B cell (primary cell): ENCODE measurements at regions not wholly inside any gene's neighbourhood (a gene's known extent, or its start where the extent isn't known, plus 50 kb on each side); places are given as distances from the start of the nearest gene placed in this dataset.

Experiments used
- ATAC-seq: fragments of 200-7000 bp; cut with Tn5 transposase; one replicate; pipeline ENCODE4 v1.10.0; 2021; ENCODE audit warnings: low read depth, mild to moderate bottlenecking, moderate number of reproducible peaks, moderate library complexity
- CTCF ChIA-PET: fragments of 350-600 bp; sonication (Branson Sonifier 250); formaldehyde crosslinking; loops from one replicate; lab custom pipeline; 2021; ENCODE audit warnings: antibody characterized with exemption, inconsistent platforms; lab: Charles Lee
- POLR2A ChIA-PET: fragments of 350-600 bp; sonication (Branson Sonifier 250); formaldehyde crosslinking; loops from one replicate; lab custom pipeline; 2021; ENCODE audit warnings: antibody characterized with exemption; lab: Charles Lee
- DNase-seq: peaks from one replicate; pipeline ENCODE4 v3.0.0; 2013
- H2AFZ ChIP-seq: 2 replicates; pipeline ENCODE4 v1.6.1; 2012; ENCODE audit warnings: mild to moderate bottlenecking, low read depth, low read length; ENCODE audit not compliant: insufficient read depth, poor library complexity, severe bottlenecking
- H3K27ac ChIP-seq, 2 donors: 1 replicate in 1 of 2; 2 replicates in 1 of 2; pipeline ENCODE4 v1.5.1; 2012 to 2013; ENCODE audit warnings: low read length in 2 of 2, mild to moderate bottlenecking in 2 of 2, moderate library complexity in 1 of 2
- H3K27me3 ChIP-seq, 4 experiments: fragments of 200-600 bp in 1 of 4; sonication (generic) in 1 of 4; replicated peaks in 1 of 4; 1 replicate in 2 of 4; 2 replicates in 2 of 4; pipeline versions ENCODE4 v1.6.1 to v1.7.0; 2013 to 2016; ENCODE audit warnings: low read length in 3 of 4, mild to moderate bottlenecking in 2 of 4, mixed read lengths in 1 of 4, moderate library complexity in 1 of 4; ENCODE audit not compliant: insufficient read depth in 4 of 4, control insufficient read depth in 3 of 4; ENCODE audit errors: control extremely low read depth in 1 of 4
- H3K36me3 ChIP-seq, 2 experiments: replicated peaks in 1 of 2; 1 replicate in 1 of 2; 2 replicates in 1 of 2; pipeline versions ENCODE4 v1.6.1 to v1.7.1; 2013; ENCODE audit warnings: low read length in 1 of 2; ENCODE audit not compliant: insufficient read depth in 2 of 2, control insufficient read depth in 1 of 2; ENCODE audit errors: control extremely low read depth in 1 of 2, extremely low read depth in 1 of 2
- H3K4me1 ChIP-seq, 2 donors: fragments of 200-600 bp in 1 of 2; sonication (generic) in 1 of 2; 1 replicate in 1 of 2; 2 replicates in 1 of 2; pipeline versions ENCODE4 v1.5.1 to v1.6.1; 2013 to 2017; ENCODE audit warnings: low read length in 2 of 2; ENCODE audit not compliant: control insufficient read depth in 2 of 2, insufficient read depth in 2 of 2
- H3K4me2 ChIP-seq: replicated peaks from 2 replicates; pipeline ENCODE3; 2012; ENCODE audit warnings: mild to moderate bottlenecking, low read depth, low read length; ENCODE audit not compliant: poor library complexity, severe bottlenecking
- H3K4me3 ChIP-seq, 5 experiments: fragments of 200-600 bp in 1 of 5; sonication (generic) in 1 of 5; 1 replicate in 3 of 5; 2 replicates in 2 of 5; pipeline versions ENCODE4 v1.5.1 to v1.7.0; 2011 to 2016; ENCODE audit warnings: low read length in 4 of 5, mild to moderate bottlenecking in 4 of 5, low read depth in 2 of 5, control low read depth in 1 of 5, moderate library complexity in 1 of 5; ENCODE audit not compliant: insufficient read depth in 1 of 5; ENCODE audit errors: control extremely low read depth in 1 of 5, extremely low read depth in 1 of 5
- H3K79me2 ChIP-seq: fragments of 200-600 bp; sonication (generic); one replicate; pipeline ENCODE4 v1.6.0; 2016; ENCODE audit warnings: low read length; ENCODE audit not compliant: control insufficient read depth, insufficient read depth
- H3K9ac ChIP-seq: fragments of 200-600 bp; sonication (generic); 2 replicates; pipeline ENCODE4 v1.6.1; 2017; ENCODE audit warnings: mild to moderate bottlenecking, low read length, moderate library complexity
- H3K9me3 ChIP-seq, 3 donors: one replicate each; pipeline versions ENCODE4 v1.6.1 to v1.7.1; 2013; ENCODE audit warnings: low read length in 2 of 3; ENCODE audit not compliant: control insufficient read depth in 2 of 3, insufficient read depth in 1 of 3; ENCODE audit errors: control extremely low read depth in 1 of 3
- H4K20me1 ChIP-seq: 2 replicates; pipeline ENCODE4 v1.6.0; 2012; ENCODE audit warnings: mild to moderate bottlenecking, low read length; ENCODE audit not compliant: insufficient read depth, control insufficient read depth, poor library complexity, severe bottlenecking
- H3K27ac Mint-ChIP-seq: one replicate; pipeline ENCODE4 v1.8.0; 2021; ENCODE audit warnings: mixed read lengths
- H3K27me3 Mint-ChIP-seq: one replicate; pipeline ENCODE4 v1.8.0; 2021; ENCODE audit warnings: mixed read lengths
- H3K4me1 Mint-ChIP-seq: one replicate; pipeline ENCODE4 v1.8.0; 2021; ENCODE audit warnings: mixed read lengths
- H3K4me3 Mint-ChIP-seq: one replicate; pipeline ENCODE4 v1.8.0; 2021; ENCODE audit warnings: mixed read lengths
- H3K9me3 Mint-ChIP-seq: one replicate; pipeline ENCODE4 v1.8.0; 2022; ENCODE audit warnings: mixed read lengths; ENCODE audit not compliant: insufficient read depth
- CTCF ChIP-seq: fragments of 200-600 bp; IDR thresholded peaks from one replicate; pipeline ENCODE4 v1.8.0; 2022; ENCODE audit warnings: antibody characterized with exemption, mild to moderate bottlenecking
- EZH2 ChIP-seq: IDR thresholded peaks from 2 replicates; pipeline ENCODE4 v1.6.1; 2012; ENCODE audit warnings: borderline replicate concordance, low read depth, mild to moderate bottlenecking, moderate library complexity, low read length; ENCODE audit not compliant: insufficient read depth, poor library complexity, severe bottlenecking
- WGBS: methylation state at CpG from one replicate; pipeline ENCODE4 v1.1.5; 2013; ENCODE audit warnings: missing lambda C conversion rate; ENCODE audit not compliant: insufficient coverage; 5-methylcytosine and 5-hydroxymethylcytosine counted together
- intact Hi-C: fragments of 100-400 bp; cut with micrococcal nuclease; formaldehyde crosslinking; loops from one replicate; pipeline ENCODE4 v1.10.0; 2022

GRCh38 chr2:41031282-41031681 is 579.4 kb upstream of the SLC8A1 start:
- Mint-ChIP-seq H3K27ac (no peak overlapping the region), H3K9me3 (no peaks in the 10 kb centered on the region)
- POLR2A ChIA-PET: no interaction called here

GRCh38 chr2:41032715-41033114 is 580.8 kb upstream of the SLC8A1 start:
- no CpG with 5 or more reads among the region's 4 CpGs for WGBS

More at GRCh38 chr2:41031282-41031681, 579.4 kb upstream of the SLC8A1 start:
- H3K4me3 Mint-ChIP-seq: no peak overlapping the region
- H3K9ac ChIP-seq: no peak overlapping the region
- H3K9me3 ChIP-seq: no peaks in the 10 kb centered on the region
- no peak overlapping the region for H3K4me3 ChIP-seq
- DNase-seq (no peak), ATAC-seq (no peak)
- no peaks in the 10 kb centered on the region for H3K27me3 Mint-ChIP-seq
- H3K27me3 ChIP-seq: no peaks in the 10 kb centered on the region
- H3K4me1 Mint-ChIP-seq: no peaks in the 10 kb centered on the region
- no peak overlapping the region for H2AFZ ChIP-seq
- no peak overlapping the region for H3K27ac ChIP-seq
- H3K4me1 ChIP-seq: no peaks in the 10 kb centered on the region
- no peaks in the 10 kb centered on the region for H3K79me2 ChIP-seq
- no peaks in the 10 kb centered on the region for H4K20me1 ChIP-seq
- H3K4me2 ChIP-seq: no peak overlapping the region
- TF ChIP-seq CTCF: no peak
- TF ChIP-seq EZH2: no peak
- no peaks in the 10 kb centered on the region for H3K36me3 ChIP-seq
- CTCF ChIA-PET: no interaction called here
- intact Hi-C loops: no loop called here

More at GRCh38 chr2:41032715-41033114, 580.8 kb upstream of the SLC8A1 start:
- H2AFZ ChIP-seq: no peak overlapping the region
- no peaks in the 10 kb centered on the region for H3K9me3 Mint-ChIP-seq
- no peaks in the 10 kb centered on the region for H3K27me3 ChIP-seq
- no peak overlapping the region for H3K27ac ChIP-seq
- no peak overlapping the region for H3K4me3 Mint-ChIP-seq
- no peaks in the 10 kb centered on the region for H3K9me3 ChIP-seq
- TF ChIP-seq CTCF: no peak
- no peak for TF ChIP-seq EZH2
- H3K79me2 ChIP-seq: no peaks in the 10 kb centered on the region
- no peaks in the 10 kb centered on the region for H3K36me3 ChIP-seq
- intact Hi-C loops: no loop called here
- no peak overlapping the region for H3K4me3 ChIP-seq
- no peaks in the 10 kb centered on the region for H3K27me3 Mint-ChIP-seq
- no peak overlapping the region for H3K4me2 ChIP-seq
- ChIA-PET POLR2A (no interaction called here), CTCF (no interaction called here)
- H3K4me1 ChIP-seq: no peaks in the 10 kb centered on the region
- no peak for ATAC-seq
- no peaks in the 10 kb centered on the region for H3K4me1 Mint-ChIP-seq
- no peaks in the 10 kb centered on the region for H4K20me1 ChIP-seq
- H3K27ac Mint-ChIP-seq: no peak overlapping the region
- DNase-seq: no peak
- H3K9ac ChIP-seq: no peak overlapping the region
